A172 (cell line): ENCODE measurements at regions not wholly inside any gene's neighbourhood (a gene's known extent, or its start where the extent isn't known, plus 50 kb on each side); places are given as distances from the start of the nearest gene placed in this dataset.

Source experiments
- DNase-seq: peaks from one replicate; pipeline ENCODE4 v3.0.0-alpha.2; 2015; ENCODE audit warnings: low spot score

- no peak for DNase-seq
These were observed 1638.3 kb upstream of the LRRTM1 start for GRCh38 chr2:81942876-81943275.

GRCh38 chr2:81942136-81942680, 1637.7 kb upstream of the LRRTM1 start:
- no peak for DNase-seq

- no peak for DNase-seq
These were observed 1635.9 kb upstream of the LRRTM1 start for GRCh38 chr2:81940266-81940955.

- DNase-seq = no peak
These were observed 1633.4 kb upstream of the LRRTM1 start for GRCh38 chr2:81937944-81938343.

GRCh38 chr2:81903534-81903933, 1599.0 kb upstream of the LRRTM1 start:
- no peak for DNase-seq

- DNase-seq = peak; percentile 14
These were observed 1596.5 kb upstream of the LRRTM1 start for GRCh38 chr2:81901017-81901416.

GRCh38 chr2:81895620-81896250, 1591.2 kb upstream of the LRRTM1 start:
- DNase-seq = no peak

GRCh38 chr2:81894451-81894990, 1590.0 kb upstream of the LRRTM1 start:
- DNase-seq = peak; percentile 59

- no peak for DNase-seq
These were observed 1572.1 kb upstream of the LRRTM1 start for GRCh38 chr2:81876624-81877023.

GRCh38 chr2:81872006-81872405, 1567.5 kb upstream of the LRRTM1 start:
- peak; percentile 44 for DNase-seq

GRCh38 chr2:81870119-81870518, 1565.6 kb upstream of the LRRTM1 start:
- no peak for DNase-seq

GRCh38 chr2:81858998-81859397, 1554.4 kb upstream of the LRRTM1 start:
- DNase-seq = peak; percentile 29

GRCh38 chr2:81853341-81853740, 1548.8 kb upstream of the LRRTM1 start:
- peak; percentile 30 for DNase-seq

- DNase-seq = no peak
These were observed 1548.1 kb upstream of the LRRTM1 start for GRCh38 chr2:81852651-81853050.

GRCh38 chr2:81839780-81840179, 1535.2 kb upstream of the LRRTM1 start:
- no peak for DNase-seq

- peak; percentile 53 for DNase-seq
These were observed 1530.9 kb upstream of the LRRTM1 start for GRCh38 chr2:81835321-81836000.

GRCh38 chr2:81786811-81787210, 1482.3 kb upstream of the LRRTM1 start:
- DNase-seq = no peak

- DNase-seq = peak; percentile 69
These were observed 1462.8 kb upstream of the LRRTM1 start for GRCh38 chr2:81767187-81767912.

GRCh38 chr2:81747481-81748070, 1443.0 kb upstream of the LRRTM1 start:
- no peak for DNase-seq

- DNase-seq = no peak
These were observed 1435.4 kb upstream of the LRRTM1 start for GRCh38 chr2:81739966-81740365.

GRCh38 chr2:81734981-81735380, 1430.4 kb upstream of the LRRTM1 start:
- peak; percentile 6 for DNase-seq
